GM23338 (cell line): ENCODE measurements at regions not wholly inside any gene's neighbourhood (a gene's known extent, or its start where the extent isn't known, plus 50 kb on each side); places are given as distances from the start of the nearest gene placed in this dataset.

Experiments used
- ATAC-seq: fragments of 200-7000 bp; cut with Tn5 transposase; 3 replicates; pipeline ENCODE4 v1.9.1; 2020
- DNase-seq: peaks from one replicate; pipeline ENCODE4 v3.0.0-alpha.2; 2015; ENCODE audit warnings: low spot score
- H2AFZ ChIP-seq: fragments of 200-600 bp; sonication (generic); 2 replicates; pipeline ENCODE4 v1.8.0; 2016; ENCODE audit warnings: antibody characterized with exemption, mild to moderate bottlenecking, moderate library complexity
- H3F3A ChIP-seq: fragments of 200-600 bp; sonication (generic); replicated peaks from 2 replicates; pipeline ENCODE4 v1.8.0; 2017; ENCODE audit warnings: antibody characterized with exemption, mixed run types, low read depth
- H3K27ac ChIP-seq: fragments of 200-600 bp; sonication (generic); 2 replicates; pipeline ENCODE4 v1.6.1; 2016; ENCODE audit warnings: low read depth
- H3K27me3 ChIP-seq: fragments of 200-600 bp; sonication (generic); 2 replicates; pipeline ENCODE4 v1.8.0; 2016; ENCODE audit warnings: mild to moderate bottlenecking, mixed run types, moderate library complexity; ENCODE audit not compliant: insufficient read depth
- H3K36me3 ChIP-seq: fragments of 200-600 bp; sonication (generic); 2 replicates; pipeline ENCODE4 v1.8.0; 2016; ENCODE audit warnings: mild to moderate bottlenecking; ENCODE audit not compliant: insufficient read depth
- H3K4me1 ChIP-seq: fragments of 200-600 bp; sonication (generic); 2 replicates; pipeline ENCODE4 v1.8.0; 2016; ENCODE audit warnings: mild to moderate bottlenecking, moderate library complexity; ENCODE audit not compliant: insufficient read depth
- H3K4me2 ChIP-seq: fragments of 200-600 bp; sonication (generic); 2 replicates; pipeline ENCODE4 v1.7.1; 2017; ENCODE audit warnings: mixed run types
- H3K4me3 ChIP-seq: fragments of 200-600 bp; sonication (generic); 2 replicates; pipeline ENCODE4 v1.6.1; 2016; ENCODE audit warnings: mixed run types
- H3K79me2 ChIP-seq: fragments of 200-600 bp; sonication (generic); replicated peaks from 2 replicates; pipeline ENCODE4 v1.8.0; 2017; ENCODE audit warnings: mild to moderate bottlenecking; ENCODE audit not compliant: insufficient read depth
- H3K9me2 ChIP-seq: fragments of 200-600 bp; sonication (generic); 2 replicates; pipeline ENCODE4 v1.8.0; 2017; ENCODE audit not compliant: insufficient read depth
- H4K20me1 ChIP-seq: fragments of 200-600 bp; sonication (generic); replicated peaks from 2 replicates; pipeline ENCODE4 v1.8.0; 2017; ENCODE audit warnings: mild to moderate bottlenecking; ENCODE audit not compliant: insufficient read depth
- H3K27ac Mint-ChIP-seq: 2 replicates; pipeline ENCODE4 v1.8.0; 2020; ENCODE audit warnings: inconsistent platforms, mild to moderate bottlenecking, moderate library complexity, mixed read lengths
- H3K27me3 Mint-ChIP-seq: 3 replicates; pipeline ENCODE4 v1.8.0; 2022; ENCODE audit warnings: low read depth, mild to moderate bottlenecking, moderate library complexity, mixed read lengths, inconsistent platforms; ENCODE audit not compliant: insufficient read depth, poor library complexity
- H3K36me3 Mint-ChIP-seq: 3 replicates; pipeline ENCODE4 v1.8.0; 2021; ENCODE audit warnings: low read depth, mild to moderate bottlenecking, inconsistent platforms, moderate library complexity, mixed read lengths
- H3K4me1 Mint-ChIP-seq: 3 replicates; pipeline ENCODE4 v1.8.0; 2020; ENCODE audit warnings: mild to moderate bottlenecking, inconsistent platforms, mixed read lengths
- H3K4me3 Mint-ChIP-seq: 3 replicates; pipeline ENCODE4 v1.8.0; 2021; ENCODE audit warnings: moderate library complexity, mild to moderate bottlenecking, inconsistent platforms, mixed read lengths
- H3K9me3 Mint-ChIP-seq: 3 replicates; pipeline ENCODE4 v1.8.0; 2020; ENCODE audit warnings: moderate library complexity, mild to moderate bottlenecking, inconsistent platforms, mixed read lengths
- CREB1 ChIP-seq: fragments of 250-450 bp; sonication (Bioruptor Pico); IDR thresholded peaks from 2 replicates; pipeline ENCODE4 v1.5.0; 2020; ENCODE audit warnings: low read depth, mild to moderate bottlenecking, moderate library complexity
- EZH2 ChIP-seq: fragments of 200-600 bp; sonication (generic); IDR thresholded peaks from one replicate; pipeline ENCODE4 v1.8.0; 2017; ENCODE audit warnings: antibody characterized with exemption, mild to moderate bottlenecking, low read depth; ENCODE audit not compliant: unreplicated experiment
- STAT1 ChIP-seq: IDR thresholded peaks from one replicate; pipeline ENCODE4 v1.6.1; 2016; ENCODE audit warnings: antibody characterized with exemption; ENCODE audit not compliant: unreplicated experiment
- ZNF462 ChIP-seq: fragments of 250-450 bp; sonication (Bioruptor Pico); IDR thresholded peaks from 2 replicates; pipeline ENCODE4 v1.5.0; 2020; ENCODE audit warnings: mild to moderate bottlenecking, moderate library complexity

- TF ChIP-seq ZNF462 (CRISPR knock-in tag) (no peak), CREB1 (CRISPR knock-in tag) (no peak)
Measured at GRCh38 chr7:109930049-109930448, 1160.9 kb upstream of the LRRN3 start (continued).

- H3K79me2 ChIP-seq: no peaks in the 10 kb centered on the region
- H4K20me1 ChIP-seq: no peaks in the 10 kb centered on the region
- Mint-ChIP-seq H3K4me3 (no peak overlapping the region), H3K9me3 (peaks cover 60% of the 10 kb centered on the region), H3K27ac (no peak overlapping the region), H3K27me3 (peaks cover 3% of the 10 kb centered on the region), H3K4me1 (peaks cover 6% of the 10 kb centered on the region; the same call in 2 of the 3 replicates), H3K36me3 (peaks cover 53% of the 10 kb centered on the region)
- ATAC-seq (peak; percentile 53; the same call in 1 of the 3 replicates), DNase-seq (peak; percentile 55)
- H2AFZ ChIP-seq: no peak overlapping the region
- H3K4me2 ChIP-seq: no peak overlapping the region
- H3K27ac ChIP-seq: peak overlapping the region; percentile 48
- H3F3A ChIP-seq: no peaks in the 10 kb centered on the region
- H3K9me2 ChIP-seq: peaks cover 6% of the 10 kb centered on the region; the same call in 1 of the 2 replicates
- no peak overlapping the region for H3K4me3 ChIP-seq
- TF ChIP-seq CREB1 (CRISPR knock-in tag): 0 out of 2 replicates have a peak, but pooled peaks have one; percentile 26
- no peak for TF ChIP-seq EZH2
- TF ChIP-seq STAT1: no peak
- H3K36me3 ChIP-seq: peaks cover 15% of the 10 kb centered on the region
- no peaks in the 10 kb centered on the region for H3K4me1 ChIP-seq
- H3K27me3 ChIP-seq: no peaks in the 10 kb centered on the region
Measured at GRCh38 chr7:109939207-109939606, 1151.7 kb upstream of the LRRN3 start.
